GM23248 (cell line): ENCODE measurements at regions not wholly inside any gene's neighbourhood (a gene's known extent, or its start where the extent isn't known, plus 50 kb on each side); places are given as distances from the start of the nearest gene placed in this dataset.

Experiments used
- DNase-seq: peaks from one replicate; pipeline ENCODE4 v3.0.0-alpha.2; 2015
- H2AFZ ChIP-seq: fragments of 200-600 bp; sonication (generic); 2 replicates; pipeline ENCODE4 v1.6.1; 2016; ENCODE audit warnings: antibody characterized with exemption
- H3F3A ChIP-seq: fragments of 200-600 bp; sonication (generic); 2 replicates; pipeline ENCODE4 v1.6.1; 2016; ENCODE audit warnings: mild to moderate bottlenecking, antibody characterized with exemption, mixed run types; ENCODE audit not compliant: insufficient read depth
- H3K27ac ChIP-seq: fragments of 200-600 bp; sonication (generic); 2 replicates; pipeline ENCODE4 v1.5.1; 2016; ENCODE audit warnings: mild to moderate bottlenecking
- H3K27me3 ChIP-seq: fragments of 200-600 bp; sonication (generic); replicated peaks from 2 replicates; pipeline ENCODE4 v1.6.1; 2016; ENCODE audit warnings: mild to moderate bottlenecking; ENCODE audit not compliant: insufficient read depth
- H3K36me3 ChIP-seq: fragments of 200-600 bp; sonication (generic); 2 replicates; pipeline ENCODE4 v1.6.1; 2016; ENCODE audit warnings: low read depth, mild to moderate bottlenecking
- H3K4me1 ChIP-seq: fragments of 200-600 bp; sonication (generic); 2 replicates; pipeline ENCODE4 v1.6.1; 2016; ENCODE audit warnings: mild to moderate bottlenecking; ENCODE audit not compliant: insufficient read depth
- H3K4me2 ChIP-seq: fragments of 200-600 bp; sonication (generic); one replicate; pipeline ENCODE4 v1.6.1; 2016; ENCODE audit warnings: mild to moderate bottlenecking; ENCODE audit not compliant: unreplicated experiment
- H3K4me3 ChIP-seq: fragments of 200-600 bp; sonication (generic); 2 replicates; pipeline ENCODE4 v1.5.1; 2016; ENCODE audit warnings: mild to moderate bottlenecking
- H3K79me2 ChIP-seq: fragments of 200-600 bp; sonication (generic); 2 replicates; pipeline ENCODE4 v1.6.1; 2016; ENCODE audit warnings: mild to moderate bottlenecking; ENCODE audit not compliant: insufficient read depth
- H3K9ac ChIP-seq: fragments of 200-600 bp; sonication (generic); 2 replicates; pipeline ENCODE4 v1.6.1; 2016; ENCODE audit warnings: mild to moderate bottlenecking
- H3K9me2 ChIP-seq: fragments of 200-600 bp; sonication (generic); 2 replicates; pipeline ENCODE4 v1.6.1; 2016; ENCODE audit warnings: mixed run types, mild to moderate bottlenecking, moderate library complexity; ENCODE audit not compliant: insufficient read depth
- H3K9me3 ChIP-seq: fragments of 200-600 bp; sonication (generic); one replicate; pipeline ENCODE4 v1.6.1; 2017; ENCODE audit warnings: low read depth
- H4K20me1 ChIP-seq: fragments of 200-600 bp; sonication (generic); 2 replicates; pipeline ENCODE4 v1.6.0; 2016; ENCODE audit not compliant: insufficient read depth
- EZH2 ChIP-seq: fragments of 200-600 bp; sonication (generic); IDR thresholded peaks from 2 replicates; pipeline ENCODE4 v1.6.1; 2018; ENCODE audit warnings: antibody characterized with exemption, mild to moderate bottlenecking; ENCODE audit not compliant: insufficient read depth, poor library complexity, severe bottlenecking
- EZH2phosphoT487 ChIP-seq: fragments of 200-600 bp; sonication (generic); IDR thresholded peaks from 2 replicates; pipeline ENCODE4 v1.6.1; 2018; ENCODE audit warnings: antibody characterized with exemption, moderate library complexity, mild to moderate bottlenecking, low read depth; ENCODE audit not compliant: insufficient read depth
- WGBS, 2 experiments: methylation state at CpG; one replicate each; pipeline ENCODE4 v1.1.6; 2015 to 2017; ENCODE audit warnings: low lambda C conversion rate in 2 of 2, low coverage in 1 of 2; ENCODE audit errors: missing lambda C conversion rate in 2 of 2; 5-methylcytosine and 5-hydroxymethylcytosine counted together
- in situ Hi-C: fragments of 300-500 bp; cut with MboI; formaldehyde crosslinking; loops from 2 replicates; pipeline ENCODE4 v1.15.0; 2020

DNA sequence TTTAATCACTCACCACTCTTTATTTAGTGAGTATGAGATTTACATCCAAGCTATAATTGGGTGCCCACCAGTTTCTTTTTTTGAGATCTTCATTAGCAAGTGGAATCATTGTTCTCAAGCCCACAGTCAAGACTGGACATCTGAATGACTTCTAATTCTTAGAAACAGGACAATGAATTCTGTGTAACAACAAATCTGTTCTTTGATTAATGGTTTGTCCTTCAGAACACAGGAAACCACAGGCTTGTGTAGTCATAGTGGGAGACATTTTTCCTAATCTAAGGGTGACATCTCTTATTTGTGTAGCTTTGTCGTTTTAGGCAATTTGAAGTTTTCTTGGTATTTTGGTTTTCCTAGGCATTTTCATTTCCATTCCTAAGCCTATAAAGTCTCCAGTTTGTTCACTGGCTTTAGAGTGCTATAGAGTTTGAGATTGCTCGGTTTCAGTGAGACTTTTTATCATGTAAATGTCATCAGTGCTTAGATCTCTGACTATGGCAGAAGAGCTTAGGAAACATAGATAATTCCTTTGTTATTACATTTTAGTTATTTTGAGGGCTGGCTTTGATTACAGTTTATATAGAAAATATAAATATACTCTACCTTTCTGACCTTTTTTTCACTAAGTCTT lies 903.9 kb upstream of the MAP3K7 start:
- H3K4me2 ChIP-seq, result no peak overlapping the region
- H2AFZ ChIP-seq, result no peak overlapping the region
- H3K4me1 ChIP-seq, result no peaks in the 10 kb centered on the region
- WGBS, 2 experiments, result 2% methylated on average over 2 of the region's 2 CpGs
- H3K27ac ChIP-seq, result no peak overlapping the region
- H3F3A ChIP-seq, result no peaks in the 10 kb centered on the region
- no peak for DNase-seq
- no peaks in the 10 kb centered on the region for H3K9me3 ChIP-seq
- H3K36me3 ChIP-seq, result no peaks in the 10 kb centered on the region
- no peaks in the 10 kb centered on the region for H3K27me3 ChIP-seq
- H3K9me2 ChIP-seq, result no peaks in the 10 kb centered on the region
- no peaks in the 10 kb centered on the region for H3K79me2 ChIP-seq
- in situ Hi-C loops, result no loop called here
- H3K9ac ChIP-seq, result no peak overlapping the region
- no peaks in the 10 kb centered on the region for H4K20me1 ChIP-seq
- H3K4me3 ChIP-seq, result no peak overlapping the region
- no peak for TF ChIP-seq EZH2
- no peak for TF ChIP-seq EZH2phosphoT487

DNA sequence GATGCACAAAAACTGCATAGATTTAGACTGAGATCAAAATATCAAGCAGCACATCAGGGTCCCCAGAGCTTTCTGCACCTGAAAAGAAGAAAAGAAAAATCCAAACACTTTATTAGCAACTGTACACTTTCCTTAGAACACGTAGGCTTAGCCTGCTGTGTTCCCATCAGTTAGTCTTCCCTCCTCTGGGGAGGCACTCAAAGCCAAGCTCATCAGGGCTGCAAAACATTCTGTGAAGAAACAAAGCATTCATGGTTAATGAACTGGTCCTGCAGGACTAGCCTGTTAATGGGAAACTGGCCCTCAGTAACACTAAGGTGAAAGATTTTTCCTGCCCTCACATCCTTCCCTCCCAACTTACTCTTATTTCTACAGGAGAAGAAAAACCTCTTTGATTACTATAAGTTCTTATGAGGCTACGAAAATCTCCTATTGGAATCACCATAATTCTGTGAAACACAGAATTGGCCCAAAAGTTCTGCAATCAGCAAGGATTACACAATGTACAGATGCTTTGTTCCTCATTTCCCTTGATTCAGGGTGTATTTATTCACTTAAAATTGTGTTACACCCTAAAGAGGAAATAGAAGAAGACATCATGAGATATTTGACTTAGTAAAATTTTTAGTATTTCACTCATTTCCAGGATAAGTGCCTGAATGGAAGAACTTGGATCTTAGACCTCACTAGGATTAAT lies 901.0 kb upstream of the MAP3K7 start:
- WGBS, 2 experiments, result 2 to 3% methylated on average over 2 of the region's 2 CpGs

DNA sequence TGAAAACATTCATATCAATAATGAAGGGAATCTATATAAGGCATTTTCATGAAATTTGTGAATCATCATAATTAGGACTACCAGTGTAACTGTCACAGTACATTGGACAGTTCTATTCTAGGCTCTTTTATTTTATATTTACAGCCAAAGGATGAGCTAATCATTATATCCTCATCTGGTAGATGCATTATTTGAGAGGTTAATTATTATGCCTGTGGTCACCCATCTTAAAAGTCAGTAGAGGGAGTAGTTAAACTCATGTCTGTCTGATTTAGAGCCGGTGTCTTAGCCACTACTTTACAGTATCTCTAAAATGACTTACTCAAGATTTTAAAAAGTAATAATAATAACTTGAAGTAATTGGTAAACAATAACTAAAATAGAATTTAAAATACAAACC lies 899.3 kb upstream of the MAP3K7 start:
- Histone ChIP-seq H3K9me3 (no peaks in the 10 kb centered on the region), H4K20me1 (no peaks in the 10 kb centered on the region), H3F3A (no peaks in the 10 kb centered on the region), H3K9ac (no peak overlapping the region), H3K36me3 (no peaks in the 10 kb centered on the region), H3K27me3 (no peaks in the 10 kb centered on the region), H3K4me2 (no peak overlapping the region), H3K4me3 (no peak overlapping the region), H2AFZ (no peak overlapping the region), H3K4me1 (no peaks in the 10 kb centered on the region), H3K27ac (no peak overlapping the region), H3K79me2 (no peaks in the 10 kb centered on the region), H3K9me2 (no peaks in the 10 kb centered on the region)
- WGBS, 2 experiments, result 35 to 73% methylated on average over 1 of the region's 1 CpG
- in situ Hi-C loops, result no loop called here
- DNase-seq, result no peak
- TF ChIP-seq EZH2phosphoT487 (no peak), EZH2 (no peak)

More for the DNA sequence above, 901.0 kb upstream of the MAP3K7 start:
- Histone ChIP-seq H2AFZ (no peak overlapping the region), H3K36me3 (no peaks in the 10 kb centered on the region), H3K4me1 (no peaks in the 10 kb centered on the region), H3K27ac (no peak overlapping the region), H3K9ac (no peak overlapping the region), H3K27me3 (no peaks in the 10 kb centered on the region), H3K4me3 (no peak overlapping the region), H4K20me1 (no peaks in the 10 kb centered on the region), H3F3A (no peaks in the 10 kb centered on the region), H3K9me2 (no peaks in the 10 kb centered on the region), H3K9me3 (no peaks in the 10 kb centered on the region), H3K4me2 (no peak overlapping the region), H3K79me2 (no peaks in the 10 kb centered on the region)
- TF ChIP-seq EZH2 (no peak), EZH2phosphoT487 (no peak)
- in situ Hi-C loops, result no loop called here
- DNase-seq, result no peak

DNA sequence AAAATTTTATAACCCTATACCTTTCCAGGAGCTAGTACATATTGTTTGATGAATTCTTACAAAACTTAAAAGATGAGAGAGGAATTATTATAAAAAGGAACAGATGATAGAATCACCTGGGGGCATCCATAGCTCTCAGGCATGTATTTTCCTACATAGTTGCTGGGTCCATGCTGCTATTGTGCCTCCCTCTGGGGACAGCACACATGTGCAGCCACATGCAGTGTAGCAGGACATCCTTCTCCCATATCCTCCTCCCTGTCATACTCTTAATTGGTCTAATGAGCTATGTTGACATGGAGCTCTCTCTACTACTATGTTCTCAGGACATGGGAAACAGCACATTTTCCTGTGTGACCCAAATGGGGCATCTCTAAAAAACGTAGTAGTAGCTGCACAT lies 898.2 kb upstream of the MAP3K7 start:
- Histone ChIP-seq H3K79me2 (no peaks in the 10 kb centered on the region), H3K36me3 (no peaks in the 10 kb centered on the region), H3K9ac (no peak overlapping the region), H3F3A (no peaks in the 10 kb centered on the region), H4K20me1 (no peaks in the 10 kb centered on the region), H3K27ac (no peak overlapping the region), H3K9me3 (no peaks in the 10 kb centered on the region), H3K9me2 (no peaks in the 10 kb centered on the region), H3K4me3 (no peak overlapping the region), H2AFZ (no peak overlapping the region), H3K4me1 (no peaks in the 10 kb centered on the region), H3K4me2 (no peak overlapping the region), H3K27me3 (no peaks in the 10 kb centered on the region)
- in situ Hi-C loops, result no loop called here
- TF ChIP-seq EZH2 (no peak), EZH2phosphoT487 (no peak)
- no peak for DNase-seq
- 11 to 13% methylated on average over 1 of the region's 1 CpG for WGBS, 2 experiments
